ENCODE measurements at regions not wholly inside any gene's neighbourhood (a gene's known extent, or its start where the extent isn't known, plus 50 kb on each side); places are given as distances from the start of the nearest gene placed in this dataset.

GRCh38 chr3:59284926-59285325 lies 235.1 kb upstream of the CFAP20DC start:
- Mint-ChIP-seq H3K9me3 (no peaks in the 10 kb centered on the region), H3K36me3 (ENCODE audit: low read depth) (no peaks in the 10 kb centered on the region), H3K27ac (no peak overlapping the region), H3K4me3 (no peak overlapping the region), H3K4me1 (no peaks in the 10 kb centered on the region), H3K27me3 (ENCODE audit: insufficient read depth, low read depth, poor library complexity) (no peaks in the 10 kb centered on the region)
- no peak for DNase-seq (ENCODE audit: low spot score)
- Histone ChIP-seq H3K27ac (ENCODE audit: low read depth) (no peak overlapping the region), H3K27me3 (ENCODE audit: insufficient read depth) (no peaks in the 10 kb centered on the region), H3K79me2 (replicated peaks; ENCODE audit: insufficient read depth) (no peaks in the 10 kb centered on the region), H3K9me2 (ENCODE audit: insufficient read depth) (peaks cover 7% of the 10 kb centered on the region), H3K4me2 (no peak overlapping the region), H3F3A (replicated peaks; ENCODE audit: low read depth) (no peaks in the 10 kb centered on the region), H3K4me1 (ENCODE audit: insufficient read depth) (no peaks in the 10 kb centered on the region), H3K36me3 (ENCODE audit: insufficient read depth) (no peaks in the 10 kb centered on the region; the same call in 1 of the 2 replicates), H4K20me1 (replicated peaks; ENCODE audit: insufficient read depth) (no peaks in the 10 kb centered on the region; the same call in 1 of the 2 replicates), H2AFZ (no peak overlapping the region), H3K4me3 (no peak overlapping the region)
- TF ChIP-seq ZNF114 (CRISPR knock-in tag; IDR thresholded peaks at IDR 0.05), result no peak
- no peak for TF ChIP-seq CREB1 (CRISPR knock-in tag; IDR thresholded peaks at IDR 0.05; ENCODE audit: low read depth)
- TF ChIP-seq POLR2AphosphoS5 (IDR thresholded peaks at IDR 0.05; ENCODE audit: low read depth), result no peak
- TF ChIP-seq EZH2phosphoT487 (IDR thresholded peaks at IDR 0.05; ENCODE audit: unreplicated experiment), result no peak
- TF ChIP-seq ZNF462 (CRISPR knock-in tag; IDR thresholded peaks at IDR 0.05), result no peak
- no peak for TF ChIP-seq REST (IDR thresholded peaks at IDR 0.05; ENCODE audit: unreplicated experiment)
- TF ChIP-seq ZNF331 (CRISPR knock-in tag; IDR thresholded peaks at IDR 0.05; ENCODE audit: low read depth), result no peak
- TF ChIP-seq NANOG (IDR thresholded peaks at IDR 0.05; ENCODE audit: borderline replicate concordance), result no peak
- TF ChIP-seq JUNB (IDR thresholded peaks at IDR 0.05; ENCODE audit: unreplicated experiment), result no peak
- TF ChIP-seq STAT1 (IDR thresholded peaks at IDR 0.05; ENCODE audit: unreplicated experiment), result no peak
- no peak for TF ChIP-seq ETS1 (IDR thresholded peaks at IDR 0.05)
- TF ChIP-seq CTCF (conservative IDR thresholded peaks at IDR 0.05; ENCODE audit: low read depth in 2 of 2), result no peak
- no peak for TF ChIP-seq EZH2 (IDR thresholded peaks at IDR 0.05; ENCODE audit: low read depth, unreplicated experiment)
- no peak for ATAC-seq
